H1 (cell line): ENCODE measurements at regions not wholly inside any gene's neighbourhood (a gene's known extent, or its start where the extent isn't known, plus 50 kb on each side); places are given as distances from the start of the nearest gene placed in this dataset.

Experiments used
- CTCF ChIA-PET: fragments of 300-600 bp; sonication (Branson Sonifier 250); formaldehyde crosslinking; loops from one replicate; lab custom pipeline; 2021; ENCODE audit not compliant: partially characterized antibody; lab: Charles Lee
- POLR2A ChIA-PET: fragments of 300-600 bp; sonication (Branson Sonifier 250); formaldehyde crosslinking; loops from one replicate; lab custom pipeline; 2021; ENCODE audit warnings: inconsistent platforms; ENCODE audit not compliant: partially characterized antibody; lab: Charles Lee
- DNase-seq, 2 experiments: peaks; one replicate each; pipeline versions ENCODE4 v3.0.0 to v3.0.0-alpha.2; 2010 to 2022; ENCODE audit warnings: low spot score in 2 of 2, low read depth in 1 of 2, mixed read lengths in 1 of 2
- FAIRE-seq: peaks from 2 replicates; lab custom pipeline; 2011; peaks lifted over from hg19 to GRCh38; lab: Jason Lieb, UNC
- H2AFZ ChIP-seq: 2 replicates; pipeline ENCODE4 v1.8.1; 2012; ENCODE audit warnings: low read length, inconsistent platforms
- H2AK5ac ChIP-seq: 2 replicates; pipeline ENCODE4 v1.6.1; 2013; ENCODE audit warnings: low read depth, low read length
- H2BK120ac ChIP-seq: replicated peaks from 2 replicates; pipeline ENCODE3; 2013; ENCODE audit warnings: low read depth, low read length, inconsistent platforms
- H2BK12ac ChIP-seq: 2 replicates; pipeline ENCODE4 v1.6.1; 2013; ENCODE audit warnings: low read depth, low read length
- H2BK15ac ChIP-seq: 2 replicates; pipeline ENCODE4 v1.6.1; 2013; ENCODE audit warnings: low read length
- H2BK20ac ChIP-seq: 2 replicates; pipeline ENCODE4 v1.6.1; 2013; ENCODE audit warnings: low read length
- H2BK5ac ChIP-seq: 2 replicates; pipeline ENCODE4 v1.6.1; 2013; ENCODE audit warnings: low read depth, low read length
- H3K14ac ChIP-seq: 2 replicates; pipeline ENCODE4 v1.6.1; 2013; ENCODE audit warnings: inconsistent platforms; ENCODE audit not compliant: insufficient read length
- H3K18ac ChIP-seq: 2 replicates; pipeline ENCODE4 v1.6.1; 2013; ENCODE audit warnings: low read length; ENCODE audit errors: extremely low read depth
- H3K23ac ChIP-seq: 2 replicates; pipeline ENCODE4 v1.6.1; 2013; ENCODE audit warnings: inconsistent platforms; ENCODE audit not compliant: insufficient read length
- H3K23me2 ChIP-seq: 2 replicates; pipeline ENCODE4 v1.6.1; 2013; ENCODE audit warnings: low read depth, low read length
- H3K27ac ChIP-seq: 2 replicates; pipeline ENCODE4 v1.6.1; 2011; ENCODE audit warnings: low read depth, low read length, inconsistent platforms
- H3K27me3 ChIP-seq, 4 experiments: replicated peaks in 1 of 4; 1 replicate in 1 of 4; 2 replicates in 3 of 4; pipeline versions ENCODE4 v1.6.1 to v1.8.1; 2011 to 2013; ENCODE audit warnings: low read length in 3 of 4, mild to moderate bottlenecking in 3 of 4, inconsistent platforms in 2 of 4, mixed read lengths in 2 of 4, moderate library complexity in 1 of 4; ENCODE audit not compliant: control insufficient read depth in 3 of 4, insufficient read depth in 3 of 4; ENCODE audit errors: extremely low read depth in 1 of 4
- H3K36me3 ChIP-seq, 4 experiments: 2 replicates each; pipeline versions ENCODE4 v1.6.1 to v1.8.1; 2011 to 2013; ENCODE audit warnings: mild to moderate bottlenecking in 4 of 4, low read length in 3 of 4, moderate library complexity in 2 of 4, control low read depth in 1 of 4, inconsistent platforms in 1 of 4; ENCODE audit not compliant: insufficient read depth in 4 of 4, control insufficient read depth in 2 of 4
- H3K4ac ChIP-seq: replicated peaks from 2 replicates; pipeline ENCODE3; 2013; ENCODE audit warnings: low read length, low read depth, mixed read lengths, inconsistent platforms; ENCODE audit not compliant: insufficient read length
- H3K4me1 ChIP-seq, 4 experiments: replicated peaks in 1 of 4; 1 replicate in 1 of 4; 2 replicates in 3 of 4; pipeline versions ENCODE4 v1.6.1 to v1.8.1; 2011 to 2013; ENCODE audit warnings: low read length in 3 of 4, inconsistent platforms in 2 of 4, mixed read lengths in 1 of 4; ENCODE audit not compliant: insufficient read depth in 4 of 4, control insufficient read depth in 3 of 4
- H3K4me2 ChIP-seq, 2 experiments: 2 replicates each; pipeline versions ENCODE4 v1.6.1 to v1.8.1; 2011 to 2013; ENCODE audit warnings: low read depth in 2 of 2, low read length in 2 of 2, control low read depth in 1 of 2, inconsistent platforms in 1 of 2, mild to moderate bottlenecking in 1 of 2; ENCODE audit not compliant: insufficient read depth in 1 of 2
- H3K4me3 ChIP-seq, 4 experiments: fragments of 200-600, 300-600 bp in 1 of 4; sonication (generic), shearing (Covaris generic), sonication (Bioruptor Twin) in 1 of 4; 2 replicates each; pipeline versions ENCODE4 v1.5.1 to v1.8.1; 2011 to 2016; ENCODE audit warnings: low read length in 4 of 4, low read depth in 3 of 4, control low read depth in 2 of 4, inconsistent platforms in 2 of 4, mild to moderate bottlenecking in 2 of 4, mixed read lengths in 1 of 4, moderate library complexity in 1 of 4; ENCODE audit not compliant: insufficient read depth in 2 of 4; ENCODE audit errors: extremely low read depth in 1 of 4
- H3K56ac ChIP-seq: replicated peaks from 2 replicates; pipeline ENCODE3; 2013; ENCODE audit warnings: low read depth, mild to moderate bottlenecking, mixed read lengths, low read length, inconsistent platforms; ENCODE audit not compliant: insufficient read length
- H3K79me1 ChIP-seq: 2 replicates; pipeline ENCODE4 v1.6.1; 2013; ENCODE audit warnings: low read depth, low read length, control low read depth
- H3K79me2 ChIP-seq, 2 experiments: 2 replicates each; pipeline versions ENCODE4 v1.6.1 to v1.8.1; 2012 to 2013; ENCODE audit warnings: low read length in 2 of 2, mild to moderate bottlenecking in 2 of 2, inconsistent platforms in 1 of 2; ENCODE audit not compliant: insufficient read depth in 2 of 2, control insufficient read depth in 1 of 2
- H3K9ac ChIP-seq, 4 experiments: replicated peaks in 1 of 4; 1 replicate in 1 of 4; 2 replicates in 3 of 4; pipeline versions ENCODE4 v1.6.1 to v1.8.1; 2011 to 2013; ENCODE audit warnings: low read depth in 3 of 4, low read length in 3 of 4, control low read depth in 2 of 4, mild to moderate bottlenecking in 2 of 4, moderate library complexity in 2 of 4, inconsistent platforms in 1 of 4; ENCODE audit errors: extremely low read depth in 1 of 4
- H3K9me3 ChIP-seq, 2 experiments: 2 replicates each; pipeline versions ENCODE4 v1.6.1 to v1.8.1; 2012 to 2013; ENCODE audit warnings: mild to moderate bottlenecking in 2 of 2, moderate library complexity in 2 of 2, control low read depth in 1 of 2, inconsistent platforms in 1 of 2, low read depth in 1 of 2, low read length in 1 of 2, mixed read lengths in 1 of 2; ENCODE audit not compliant: insufficient read depth in 2 of 2
- H4K20me1 ChIP-seq, 2 experiments: replicated peaks in 1 of 2; 2 replicates each; pipeline versions ENCODE3 to v1.8.1; 2011 to 2013; ENCODE audit warnings: inconsistent platforms in 2 of 2, low read length in 2 of 2, mild to moderate bottlenecking in 1 of 2; ENCODE audit not compliant: insufficient read depth in 2 of 2, control insufficient read depth in 1 of 2
- H4K5ac ChIP-seq: 2 replicates; pipeline ENCODE4 v1.6.1; 2013; ENCODE audit warnings: low read length, low read depth, mixed read lengths, inconsistent platforms; ENCODE audit not compliant: insufficient read length
- H4K8ac ChIP-seq: 2 replicates; pipeline ENCODE4 v1.8.0; 2013; ENCODE audit warnings: mild to moderate bottlenecking, moderate library complexity, low read length, inconsistent platforms; ENCODE audit not compliant: insufficient read depth; ENCODE audit errors: extremely low read depth
- H4K91ac ChIP-seq: replicated peaks from 2 replicates; pipeline ENCODE3; 2013; ENCODE audit warnings: low read length, mixed read lengths, inconsistent platforms; ENCODE audit not compliant: insufficient read length
- BRCA1 ChIP-seq: IDR thresholded peaks from 2 replicates; pipeline ENCODE4 v1.6.1; 2012; ENCODE audit warnings: low read depth, low read length, improper control_type of control experiment
- CEBPB ChIP-seq: IDR thresholded peaks from 2 replicates; pipeline ENCODE4 v1.6.1; 2012; ENCODE audit warnings: low read depth, low read length
- CHD2 ChIP-seq: IDR thresholded peaks from 2 replicates; pipeline ENCODE4 v1.6.1; 2012; ENCODE audit warnings: low read length, improper control_type of control experiment
- EP300 ChIP-seq, 2 experiments: IDR thresholded peaks; 1 replicate in 1 of 2; 2 replicates in 1 of 2; pipeline ENCODE4 v1.6.1; 2011 to 2012; ENCODE audit warnings: low read depth in 2 of 2, low read length in 2 of 2, mild to moderate bottlenecking in 2 of 2, borderline replicate concordance in 1 of 2, inconsistent platforms in 1 of 2, moderate library complexity in 1 of 2
- MAFK ChIP-seq: IDR thresholded peaks from 2 replicates; pipeline ENCODE4 v1.6.1; 2012; ENCODE audit warnings: low read depth, mild to moderate bottlenecking, improper control_type of control experiment, low read length
- POLR2A ChIP-seq, 2 experiments: IDR thresholded peaks; 1 replicate in 1 of 2; 2 replicates in 1 of 2; pipeline ENCODE4 v1.6.1; 2011; ENCODE audit warnings: low read depth in 2 of 2, low read length in 2 of 2, mild to moderate bottlenecking in 2 of 2; ENCODE audit errors: control extremely low read depth in 1 of 2
- RAD21 ChIP-seq, 2 experiments: IDR thresholded peaks in 1 of 2; conservative IDR thresholded peaks in 1 of 2; 2 replicates each; pipeline ENCODE4 v1.6.1; 2011; ENCODE audit warnings: low read depth in 2 of 2, low read length in 2 of 2, improper control_type of control experiment in 1 of 2, inconsistent platforms in 1 of 2, mild to moderate bottlenecking in 1 of 2, moderate library complexity in 1 of 2
- RXRA ChIP-seq: IDR thresholded peaks from 2 replicates; pipeline ENCODE4 v1.6.1; 2011; ENCODE audit warnings: low read depth, mild to moderate bottlenecking, low read length, moderate library complexity; ENCODE audit not compliant: insufficient read depth
- SUZ12 ChIP-seq: fragments of 200-600 bp; sonication (generic); IDR thresholded peaks from 2 replicates; pipeline ENCODE4 v1.6.1; 2012; ENCODE audit warnings: mild to moderate bottlenecking, inconsistent platforms, low read length, moderate library complexity, mixed read lengths
- TAF1 ChIP-seq: IDR thresholded peaks from 2 replicates; pipeline ENCODE4 v1.6.1; 2011; ENCODE audit warnings: mild to moderate bottlenecking, low read depth, low read length
- TAF7 ChIP-seq: optimal IDR thresholded peaks from 2 replicates; pipeline ENCODE3; 2011; ENCODE audit warnings: low read depth, mild to moderate bottlenecking, inconsistent platforms, low read length, moderate library complexity, borderline replicate concordance
- TEAD4 ChIP-seq: IDR thresholded peaks from 2 replicates; pipeline ENCODE4 v1.6.1; 2012; ENCODE audit warnings: low read depth, low read length, inconsistent platforms, mixed read lengths
- YY1 ChIP-seq: IDR thresholded peaks from 2 replicates; pipeline ENCODE4 v1.6.1; 2011; ENCODE audit warnings: low read depth, mild to moderate bottlenecking, low read length
- WGBS, 2 experiments: shearing (Covaris generic) in 1 of 2; methylation state at CpG; one replicate each; pipeline versions ENCODE4 v1.1.6 to v1.1.7; 2013 to 2015; ENCODE audit warnings: low lambda C conversion rate in 2 of 2, mixed read lengths in 2 of 2, inconsistent platforms in 1 of 2, low coverage in 1 of 2, missing lambda C conversion rate in 1 of 2; ENCODE audit not compliant: insufficient replicate concordance in 2 of 2, insufficient coverage in 1 of 2, insufficient read length in 1 of 2; ENCODE audit errors: extremely low coverage in 1 of 2, missing lambda C conversion rate in 1 of 2; 5-methylcytosine and 5-hydroxymethylcytosine counted together

- POLR2A ChIA-PET = no interaction called here
- Histone ChIP-seq H3K9me3 (no peaks in the 10 kb centered on the region), H3K27ac (no peak overlapping the region), H3K23ac (no peak overlapping the region), H3K9ac (no peak overlapping the region), H4K20me1 (no peaks in the 10 kb centered on the region), H3K18ac (no peak overlapping the region), H4K8ac (no peak overlapping the region), H2BK5ac (no peak overlapping the region), H2BK20ac (no peak overlapping the region), H2BK120ac (no peak overlapping the region), H3K4me1 (no peaks in the 10 kb centered on the region), H3K56ac (no peak overlapping the region), H3K36me3 (no peaks in the 10 kb centered on the region), H3K4me2 (no peak overlapping the region), H2BK15ac (no peak overlapping the region), H2AK5ac (no peak overlapping the region), H3K4me3 (no peak overlapping the region), H2AFZ (no peak overlapping the region), H3K4ac (no peak overlapping the region), H2BK12ac (no peak overlapping the region), H3K79me2 (no peaks in the 10 kb centered on the region), H3K23me2 (no peaks in the 10 kb centered on the region), H4K91ac (no peak overlapping the region), H4K5ac (no peak overlapping the region), H3K14ac (no peak overlapping the region), H3K27me3 (no peaks in the 10 kb centered on the region), H3K79me1 (no peaks in the 10 kb centered on the region)
- DNase-seq (no peak), FAIRE-seq (peak; percentile 81)
- 37% methylated on average over 6 of the region's 6 CpGs; no CpG with 5 or more reads in 1 of the 2 experiments for WGBS, 2 experiments
- CTCF ChIA-PET = interaction anchor here (0.6 to 6.1 kb wide), 30 partner anchors 8 to 1902 kb away, joined by 3 to 101 read pairs (median 4); partner anchors contain the start of gene ITPRID2
- TF ChIP-seq SUZ12 = no peak
- 0 out of 2 replicates have a peak, but pooled peaks have one; percentile 11 for TF ChIP-seq TEAD4
- TF ChIP-seq BRCA1 = no peak
- peak; percentile 74 to 77 for TF ChIP-seq RAD21 (IDR thresholded peaks at IDR 0.05 in 1 of 2, conservative IDR thresholded peaks at IDR 0.05 in 1 of 2; ENCODE audit: low read depth in 2 of 2, low read length in 2 of 2)
- no peak for TF ChIP-seq CEBPB
- TF ChIP-seq CHD2 = no peak
- no peak for TF ChIP-seq YY1
- TF ChIP-seq TAF1 = no peak
- TF ChIP-seq RXRA = no peak
- no peak for TF ChIP-seq EP300 (IDR thresholded peaks at IDR 0.05; ENCODE audit: borderline replicate concordance in 1 of 2, low read depth in 2 of 2, low read length in 2 of 2)
- no peak for TF ChIP-seq MAFK
- TF ChIP-seq TAF7 = no peak
- no peak for TF ChIP-seq POLR2A (IDR thresholded peaks at IDR 0.05; ENCODE audit: control extremely low read depth in 1 of 2, low read depth in 2 of 2, low read length in 2 of 2)
Observed at GRCh38 chr2:181742922-181743722, 62.8 kb upstream of the NEUROD1 start.
